ENCODE measurements at regions not wholly inside any gene's neighbourhood (a gene's known extent, or its start where the extent isn't known, plus 50 kb on each side); places are given as distances from the start of the nearest gene placed in this dataset.

- TF ChIP-seq CTCF (IDR thresholded peaks at IDR 0.05; ENCODE audit: low read length, missing control alignments) = no peak
- no peak for DNase-seq (ENCODE audit: low read depth)
- no peak overlapping the region for H3K4me3 ChIP-seq (replicated peaks; ENCODE audit: low read depth, low read length)
These were observed 355.4 kb upstream of the FAR2 start for GRCh38 chr12:28793581-28794151.

- no peak overlapping the region for H3K4me3 ChIP-seq (replicated peaks; ENCODE audit: low read depth, low read length)
- no peak for TF ChIP-seq CTCF (IDR thresholded peaks at IDR 0.05; ENCODE audit: low read length, missing control alignments)
- no peak for DNase-seq (ENCODE audit: low read depth)
These were observed 354.9 kb upstream of the FAR2 start for GRCh38 chr12:28794211-28794610.

GRCh38 chr12:28794786-28795185 is 354.3 kb upstream of the FAR2 start:
- no peak for TF ChIP-seq CTCF (IDR thresholded peaks at IDR 0.05; ENCODE audit: low read length, missing control alignments)
- DNase-seq (ENCODE audit: low read depth) = no peak
- H3K4me3 ChIP-seq (replicated peaks; ENCODE audit: low read depth, low read length) = no peak overlapping the region

- TF ChIP-seq CTCF (IDR thresholded peaks at IDR 0.05; ENCODE audit: low read length, missing control alignments) = no peak
- DNase-seq (ENCODE audit: low read depth) = peak; percentile 45
- H3K4me3 ChIP-seq (replicated peaks; ENCODE audit: low read depth, low read length) = no peak overlapping the region
These were observed 353.8 kb upstream of the FAR2 start for GRCh38 chr12:28795311-28795710.

GRCh38 chr12:28799348-28799747 is 349.7 kb upstream of the FAR2 start:
- no peak overlapping the region for H3K4me3 ChIP-seq (replicated peaks; ENCODE audit: low read depth, low read length)
- DNase-seq (ENCODE audit: low read depth) = no peak
- no peak for TF ChIP-seq CTCF (IDR thresholded peaks at IDR 0.05; ENCODE audit: low read length, missing control alignments)

- DNase-seq (ENCODE audit: low read depth) = no peak
- no peak for TF ChIP-seq CTCF (IDR thresholded peaks at IDR 0.05; ENCODE audit: low read length, missing control alignments)
- H3K4me3 ChIP-seq (replicated peaks; ENCODE audit: low read depth, low read length) = no peak overlapping the region
These were observed 348.9 kb upstream of the FAR2 start for GRCh38 chr12:28800129-28800528.

GRCh38 chr12:28802706-28803438 is 346.2 kb upstream of the FAR2 start:
- H3K4me3 ChIP-seq (replicated peaks; ENCODE audit: low read depth, low read length) = no peak overlapping the region
- no peak for TF ChIP-seq CTCF (IDR thresholded peaks at IDR 0.05; ENCODE audit: low read length, missing control alignments)
- no peak for DNase-seq (ENCODE audit: low read depth)

Data from fibroblast of pulmonary artery (primary cell).